ENCODE measurements at regions not wholly inside any gene's neighbourhood (a gene's known extent, or its start where the extent isn't known, plus 50 kb on each side); places are given as distances from the start of the nearest gene placed in this dataset.

GRCh38 chr13:106133025-106133424 is 402.4 kb downstream of the EFNB2 start:
- Histone ChIP-seq H3K9me3 (ENCODE audit: control insufficient read depth, insufficient read depth, low read depth, low read length) (no peaks in the 10 kb centered on the region), H3K4me3 (ENCODE audit: low read depth, low read length) (no peak overlapping the region), H3K36me3 (ENCODE audit: control insufficient read depth in 2 of 2, insufficient read depth in 1 of 2, low read length in 2 of 2) (no peaks in the 10 kb centered on the region), H3K4me1 (ENCODE audit: control insufficient read depth, insufficient read depth, low read length) (no peaks in the 10 kb centered on the region), H3K27ac (ENCODE audit: extremely low read depth, low read depth, low read length) (no peak overlapping the region)
- TF ChIP-seq ZNF561 (tag by site-specific recombination; IDR thresholded peaks at IDR 0.05; ENCODE audit: borderline replicate concordance), result no peak
- TF ChIP-seq ZNF121 (tag by site-specific recombination; IDR thresholded peaks at IDR 0.05), result no peak
- TF ChIP-seq ZNF558 (tag by site-specific recombination; IDR thresholded peaks at IDR 0.05), result no peak
- no peak for TF ChIP-seq ZNF366 (tag by site-specific recombination; conservative IDR thresholded peaks at IDR 0.05)
- TF ChIP-seq CTCF (tag by site-specific recombination; IDR thresholded peaks at IDR 0.05), result no peak
- TF ChIP-seq ZBTB7A (tag by site-specific recombination; IDR thresholded peaks at IDR 0.05; ENCODE audit: low read depth), result no peak
- TF ChIP-seq HOXA7 (CRISPR knock-in tag; IDR thresholded peaks at IDR 0.05; ENCODE audit: borderline replicate concordance), result no peak
- no peak for TF ChIP-seq ZNF114 (tag by site-specific recombination; IDR thresholded peaks at IDR 0.05)
- TF ChIP-seq ZNF184 (tag by site-specific recombination; IDR thresholded peaks at IDR 0.05), result no peak
- no peak for TF ChIP-seq GLIS1 (tag by site-specific recombination; IDR thresholded peaks at IDR 0.05)
- TF ChIP-seq ZEB2 (tag by site-specific recombination; IDR thresholded peaks at IDR 0.05), result no peak
- ChIA-PET POLR2A (no interaction called here), CTCF (no interaction called here)

- Histone ChIP-seq H3K4me1 (ENCODE audit: control insufficient read depth, insufficient read depth, low read length) (no peaks in the 10 kb centered on the region), H3K4me3 (ENCODE audit: low read depth, low read length) (no peak overlapping the region), H3K27ac (ENCODE audit: extremely low read depth, low read depth, low read length) (no peak overlapping the region), H3K36me3 (ENCODE audit: control insufficient read depth in 2 of 2, insufficient read depth in 1 of 2, low read length in 2 of 2) (no peaks in the 10 kb centered on the region), H3K9me3 (ENCODE audit: control insufficient read depth, insufficient read depth, low read depth, low read length) (no peaks in the 10 kb centered on the region)
- POLR2A ChIA-PET, result no interaction called here
- no peak for TF ChIP-seq ZNF830 (tag by site-specific recombination; IDR thresholded peaks at IDR 0.05; ENCODE audit: low read depth)
- CTCF ChIA-PET, result no interaction called here
These were observed 403.2 kb downstream of the EFNB2 start for GRCh38 chr13:106132216-106132615.

- Histone ChIP-seq H3K36me3 (ENCODE audit: control insufficient read depth in 2 of 2, insufficient read depth in 1 of 2, low read length in 2 of 2) (no peaks in the 10 kb centered on the region), H3K9me3 (ENCODE audit: control insufficient read depth, insufficient read depth, low read depth, low read length) (no peaks in the 10 kb centered on the region), H3K27ac (ENCODE audit: extremely low read depth, low read depth, low read length) (no peak overlapping the region), H3K4me3 (ENCODE audit: low read depth, low read length) (no peak overlapping the region), H3K4me1 (ENCODE audit: control insufficient read depth, insufficient read depth, low read length) (no peaks in the 10 kb centered on the region)
- POLR2A ChIA-PET, result no interaction called here
- CTCF ChIA-PET, result no interaction called here
- no peak for TF ChIP-seq EGR2 (tag by site-specific recombination; IDR thresholded peaks at IDR 0.05; ENCODE audit: low read depth)
- TF ChIP-seq ZNF747 (tag by site-specific recombination; IDR thresholded peaks at IDR 0.05), result no peak
- TF ChIP-seq ZNF488 (tag by site-specific recombination; IDR thresholded peaks at IDR 0.05), result no peak
- no peak for TF ChIP-seq SCRT1 (tag by site-specific recombination; IDR thresholded peaks at IDR 0.05; ENCODE audit: borderline replicate concordance)
- TF ChIP-seq ZNF280D (tag by site-specific recombination; IDR thresholded peaks at IDR 0.05), result no peak
- TF ChIP-seq ZNF660 (tag by site-specific recombination; IDR thresholded peaks at IDR 0.05), result no peak
- TF ChIP-seq ZNF157 (tag by site-specific recombination; IDR thresholded peaks at IDR 0.05), result no peak
- TF ChIP-seq GFI1B (tag by site-specific recombination; IDR thresholded peaks at IDR 0.05), result no peak
- TF ChIP-seq KLF8 (tag by site-specific recombination; IDR thresholded peaks at IDR 0.05), result no peak
- no peak for TF ChIP-seq ZNF335 (tag by site-specific recombination; conservative IDR thresholded peaks at IDR 0.05)
- TF ChIP-seq TCF7L2 (IDR thresholded peaks at IDR 0.05; ENCODE audit: borderline replicate concordance, low read depth, low read length), result no peak
- TF ChIP-seq ZNF626 (tag by site-specific recombination; IDR thresholded peaks at IDR 0.05), result no peak
- no peak for TF ChIP-seq ZNF639 (tag by site-specific recombination; IDR thresholded peaks at IDR 0.05)
- TF ChIP-seq ZNF529 (tag by site-specific recombination; IDR thresholded peaks at IDR 0.05; ENCODE audit: insufficient replicate concordance), result no peak
These were observed 405.5 kb downstream of the EFNB2 start for GRCh38 chr13:106129993-106130392.
